Activated CD4-positive, alpha-beta T cell treated with anti-CD3 and anti-CD28 coated beads for 24 hours (primary cell): ENCODE measurements at regions not wholly inside any gene's neighbourhood (a gene's known extent, or its start where the extent isn't known, plus 50 kb on each side); places are given as distances from the start of the nearest gene placed in this dataset.

Experiments used
- DNase-seq, 2 donors: peaks; one replicate each; pipeline ENCODE4 v3.0.0-alpha.2; 2020; ENCODE audit warnings: low read depth in 2 of 2

DNA sequence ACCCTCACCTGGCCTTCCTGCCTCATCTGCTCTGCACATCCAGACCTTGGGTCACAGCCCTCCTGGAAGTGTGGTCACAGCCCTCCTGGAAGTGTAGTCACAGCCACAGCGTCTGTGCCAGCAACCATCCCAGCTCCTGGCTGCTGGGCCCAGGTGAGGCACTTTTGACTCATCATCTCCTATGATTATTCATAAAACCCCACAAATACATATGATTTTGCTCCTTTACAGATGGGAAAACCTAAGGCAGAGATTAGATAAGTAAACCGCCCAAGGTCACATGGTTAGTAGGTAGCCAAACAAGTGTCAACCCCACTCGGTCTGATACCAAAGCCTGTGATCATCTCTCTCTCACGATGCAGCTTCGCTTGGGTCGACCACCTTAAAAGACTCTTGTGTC lies 94.3 kb downstream of the PRLHR start:
- DNase-seq, result no peak

DNA sequence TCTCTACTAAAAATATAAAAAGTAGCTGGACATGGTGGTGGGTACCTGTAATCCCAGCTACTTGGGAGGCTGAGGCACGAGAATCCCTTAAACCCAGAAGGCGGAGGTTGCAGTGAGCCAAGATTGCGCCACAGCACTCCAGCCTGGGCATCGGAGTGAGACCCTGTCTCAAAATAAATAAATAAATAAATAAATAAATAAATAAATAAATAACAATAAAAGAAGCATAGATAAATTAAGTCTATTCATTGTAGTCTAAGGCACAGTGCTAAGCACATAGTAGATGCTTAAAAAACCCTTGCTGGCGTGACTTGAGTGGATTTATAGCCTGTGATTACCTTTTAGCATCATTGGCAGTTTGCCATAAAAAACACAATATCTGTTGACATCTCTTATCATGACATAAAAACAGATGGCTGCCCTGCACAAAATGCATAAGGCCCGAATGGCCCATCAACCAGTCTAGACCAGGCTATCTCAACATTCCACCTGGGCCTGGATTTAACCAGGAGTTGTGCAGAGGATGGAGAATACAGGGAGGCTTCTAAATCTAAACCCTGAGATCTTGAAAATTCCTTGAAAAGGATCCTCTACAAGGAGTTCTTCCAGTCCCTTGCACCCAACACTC lies 94.9 kb downstream of the PRLHR start:
- DNase-seq, result no peak

DNA sequence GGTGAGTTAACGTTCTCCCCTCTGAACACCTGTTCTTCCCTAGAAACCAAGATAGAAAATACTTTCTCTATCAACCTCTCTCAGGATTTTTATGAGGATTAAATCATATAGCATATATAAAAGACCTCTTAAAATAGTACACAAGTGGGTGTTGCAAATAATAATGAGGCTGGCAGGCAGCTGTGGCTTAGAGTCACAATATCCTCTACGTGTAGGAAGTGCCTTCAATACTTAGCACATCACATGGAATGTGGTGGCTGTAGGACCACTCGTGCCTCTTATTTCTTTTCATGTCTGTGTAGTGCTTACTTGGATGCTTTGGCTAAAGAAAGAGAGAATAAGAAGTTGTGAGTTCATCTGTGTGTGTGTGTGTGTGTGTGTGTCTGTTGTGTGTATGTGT lies 96.3 kb downstream of the PRLHR start:
- DNase-seq, result no peak

DNA sequence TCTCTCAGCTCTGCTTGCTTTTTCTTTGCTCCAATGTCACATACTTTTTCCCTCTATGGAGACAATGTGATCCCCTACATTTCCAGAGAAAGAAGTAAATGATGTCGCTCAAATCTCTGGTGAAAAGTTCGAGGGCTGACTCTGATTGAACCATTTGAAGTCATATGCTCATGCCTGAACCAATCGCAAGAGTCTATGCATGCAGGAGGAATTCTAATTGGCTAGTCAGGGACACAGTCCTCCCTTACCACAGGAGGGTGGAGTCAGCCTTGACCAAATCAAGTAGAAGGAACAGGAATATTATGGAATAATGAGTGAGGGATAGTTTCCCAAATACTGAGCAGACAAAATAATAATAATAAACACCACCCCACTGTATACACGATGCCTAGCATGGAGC lies 96.8 kb downstream of the PRLHR start:
- DNase-seq, result no peak

DNA sequence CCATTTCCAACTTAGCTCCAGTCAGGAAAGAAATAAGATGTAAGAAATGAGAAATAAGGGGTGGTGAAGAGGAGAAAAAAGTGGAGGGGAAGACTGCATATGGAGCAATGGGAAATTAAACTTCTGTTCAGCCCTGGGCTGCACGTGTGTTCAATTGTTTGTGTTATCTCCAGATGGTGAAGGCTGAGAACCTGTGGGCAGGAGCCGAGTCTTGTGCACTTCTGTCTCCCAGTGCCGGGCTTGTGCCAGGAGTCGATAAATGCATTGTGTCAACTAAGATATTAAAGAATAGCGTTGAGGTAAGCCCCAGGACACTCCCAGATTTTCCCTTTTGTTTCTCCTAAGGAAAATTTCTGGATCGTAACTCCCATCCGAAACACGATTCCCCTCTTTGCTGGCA lies 98.2 kb downstream of the PRLHR start:
- DNase-seq, result no peak

DNA sequence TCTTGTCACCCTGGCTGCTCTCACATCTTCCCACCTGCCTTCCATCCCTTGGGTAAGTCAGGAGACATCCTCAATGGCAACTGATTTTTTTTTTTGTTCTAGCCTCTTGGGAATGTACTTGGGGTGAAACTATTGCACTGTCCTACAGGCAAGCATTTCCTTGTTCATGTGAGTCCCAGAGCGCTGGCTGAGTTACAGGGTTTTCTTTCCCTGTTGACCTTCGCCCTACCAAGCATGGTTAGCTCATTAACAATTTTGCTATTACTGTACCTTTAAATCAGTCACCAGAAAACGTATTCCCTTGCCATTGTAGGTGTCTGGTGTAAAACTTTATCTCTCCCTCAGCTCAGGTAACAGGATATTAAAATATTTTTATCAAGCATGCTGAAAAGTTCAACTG lies 98.9 kb downstream of the PRLHR start:
- no peak for DNase-seq

DNA sequence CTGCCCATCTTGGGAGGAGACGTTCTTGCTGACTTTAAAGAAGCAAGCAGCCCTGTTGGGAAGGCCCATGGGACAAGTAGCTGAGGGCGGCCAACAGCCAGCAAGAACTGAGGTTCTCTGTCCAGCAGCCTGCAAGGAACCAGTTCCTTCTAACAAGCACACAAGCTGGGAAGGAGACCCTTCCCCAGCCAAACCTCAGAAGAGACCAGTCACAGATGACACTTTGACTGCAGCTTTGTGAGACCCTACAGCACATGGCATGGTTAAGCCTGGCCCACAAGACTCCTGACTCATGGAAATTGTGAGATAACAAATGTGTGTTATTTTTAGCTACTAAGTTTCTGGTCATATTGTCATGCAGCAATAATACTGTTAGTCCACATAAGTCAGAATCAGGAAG lies 99.9 kb downstream of the PRLHR start:
- DNase-seq, result no peak

DNA sequence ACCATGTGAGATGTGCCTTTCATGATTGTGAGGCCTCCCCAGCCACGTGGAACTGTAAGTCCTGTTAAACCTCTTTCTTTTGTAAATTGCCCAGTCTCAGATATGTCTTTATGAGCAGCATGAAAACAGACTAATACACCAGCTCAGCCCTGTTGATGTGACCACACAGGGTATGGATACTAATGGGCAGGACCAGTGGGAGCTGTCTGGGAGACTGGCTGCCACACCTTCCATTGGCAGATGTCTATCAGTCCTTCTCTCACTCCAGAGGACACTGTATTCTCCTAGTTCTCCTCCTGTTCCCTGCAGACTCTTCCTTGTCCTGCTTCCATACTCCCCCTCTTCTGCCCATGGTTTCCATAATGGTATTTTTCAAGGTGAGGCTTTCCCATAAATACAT lies 104.4 kb downstream of the PRLHR start:
- DNase-seq, result no peak

DNA sequence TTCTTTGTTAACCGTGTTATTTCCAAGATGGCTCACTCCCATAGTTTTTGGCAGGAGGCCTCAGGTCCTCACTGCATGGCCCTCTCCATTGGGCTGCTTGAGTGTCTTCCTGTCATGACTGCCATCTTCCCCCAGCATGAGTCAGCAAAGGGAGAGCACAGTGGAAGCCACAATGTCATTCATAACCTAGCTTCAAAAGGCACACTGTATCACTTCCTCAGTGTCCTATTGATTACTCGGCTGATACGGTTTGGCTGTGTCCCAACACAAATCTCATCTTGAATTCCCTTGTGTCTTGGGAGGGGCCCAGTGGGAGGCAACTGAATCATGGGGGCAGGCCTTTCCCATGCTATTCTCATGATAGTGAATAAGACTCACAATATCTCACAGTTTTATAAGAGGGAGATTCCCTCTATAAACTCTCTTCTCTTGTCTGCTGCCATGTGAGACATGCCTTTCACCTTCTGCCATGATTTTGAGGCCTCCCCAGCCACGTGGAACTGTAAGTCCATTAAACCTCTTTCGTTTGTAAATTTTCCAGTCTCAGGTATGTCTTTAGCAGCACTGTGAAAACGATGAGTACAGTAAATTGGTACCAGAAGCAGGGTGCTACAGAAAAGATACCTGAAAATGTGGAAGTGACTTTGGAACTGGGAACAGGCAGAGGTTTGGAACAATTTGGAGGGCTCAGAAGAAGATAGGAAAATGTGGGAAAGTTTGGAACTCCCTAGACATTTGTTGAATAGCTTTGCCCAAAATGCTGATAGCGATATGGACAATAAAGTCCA lies 106.5 kb downstream of the PRLHR start:
- no peak for DNase-seq

DNA sequence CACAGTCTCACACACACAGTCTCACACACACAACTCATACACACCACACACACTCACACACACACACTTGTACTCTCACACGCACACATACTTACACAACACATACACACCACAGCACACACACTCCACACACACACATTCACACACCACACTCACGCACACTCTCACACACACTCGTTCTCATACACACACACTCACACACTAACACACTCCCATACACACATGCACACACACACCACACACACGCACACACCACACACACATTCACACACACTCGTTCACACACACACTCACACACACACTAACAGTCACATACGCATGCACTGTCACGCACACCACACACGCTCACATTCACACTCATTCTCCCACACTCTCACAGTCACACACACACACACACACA lies 109.8 kb downstream of the PRLHR start:
- no peak for DNase-seq

DNA sequence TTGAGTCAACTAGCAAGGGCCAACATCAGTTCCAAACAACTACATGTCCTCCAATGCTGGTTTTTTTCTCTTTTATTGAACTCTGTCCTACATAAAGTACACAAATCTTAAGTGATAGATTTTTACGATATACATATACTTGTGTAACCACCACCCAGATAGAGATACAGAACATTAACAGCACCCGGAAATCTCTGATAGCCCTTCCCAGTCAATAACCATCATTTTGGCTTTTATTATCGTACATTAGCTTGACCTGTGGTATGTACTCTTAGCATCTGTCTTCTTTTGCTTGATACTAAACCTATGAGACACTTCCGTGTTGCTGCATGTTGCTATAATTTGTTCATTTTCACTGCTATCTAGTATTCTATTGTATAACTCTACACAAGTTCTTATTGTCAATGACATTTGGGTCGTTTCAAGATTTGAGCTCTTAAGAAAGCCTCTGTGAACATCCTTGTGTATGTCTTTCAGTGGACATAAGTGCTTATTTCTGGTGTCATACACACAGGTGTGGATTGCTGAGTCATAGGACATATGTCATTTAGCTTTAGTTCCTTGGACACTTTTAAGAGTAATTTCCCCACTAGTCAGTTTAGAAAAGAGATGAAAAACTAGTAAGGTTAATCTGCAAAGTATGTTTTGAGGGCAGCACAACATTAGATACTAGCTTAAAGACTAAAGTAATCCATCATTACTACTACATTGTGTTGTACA lies 111.1 kb downstream of the PRLHR start:
- DNase-seq, result no peak

DNA sequence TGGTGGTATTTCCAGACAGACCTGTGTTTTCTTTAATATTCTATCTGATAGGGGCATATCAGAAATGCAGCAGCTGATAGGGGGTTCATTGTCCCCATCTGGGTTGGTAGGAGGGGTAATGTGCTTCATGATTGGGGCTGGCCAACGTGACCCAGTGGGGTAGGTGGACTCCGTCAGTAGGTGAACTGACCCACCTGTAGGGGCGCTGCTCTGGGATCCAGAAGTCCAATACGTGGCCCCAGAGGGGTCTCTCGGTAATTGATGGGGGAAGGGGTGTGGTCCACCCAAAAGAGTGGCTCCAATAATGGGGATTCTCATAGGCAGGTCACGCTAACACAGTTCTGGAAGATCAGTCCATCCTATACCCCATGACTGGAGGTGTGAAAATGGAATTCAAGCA lies 112.0 kb downstream of the PRLHR start:
- DNase-seq, result no peak

DNA sequence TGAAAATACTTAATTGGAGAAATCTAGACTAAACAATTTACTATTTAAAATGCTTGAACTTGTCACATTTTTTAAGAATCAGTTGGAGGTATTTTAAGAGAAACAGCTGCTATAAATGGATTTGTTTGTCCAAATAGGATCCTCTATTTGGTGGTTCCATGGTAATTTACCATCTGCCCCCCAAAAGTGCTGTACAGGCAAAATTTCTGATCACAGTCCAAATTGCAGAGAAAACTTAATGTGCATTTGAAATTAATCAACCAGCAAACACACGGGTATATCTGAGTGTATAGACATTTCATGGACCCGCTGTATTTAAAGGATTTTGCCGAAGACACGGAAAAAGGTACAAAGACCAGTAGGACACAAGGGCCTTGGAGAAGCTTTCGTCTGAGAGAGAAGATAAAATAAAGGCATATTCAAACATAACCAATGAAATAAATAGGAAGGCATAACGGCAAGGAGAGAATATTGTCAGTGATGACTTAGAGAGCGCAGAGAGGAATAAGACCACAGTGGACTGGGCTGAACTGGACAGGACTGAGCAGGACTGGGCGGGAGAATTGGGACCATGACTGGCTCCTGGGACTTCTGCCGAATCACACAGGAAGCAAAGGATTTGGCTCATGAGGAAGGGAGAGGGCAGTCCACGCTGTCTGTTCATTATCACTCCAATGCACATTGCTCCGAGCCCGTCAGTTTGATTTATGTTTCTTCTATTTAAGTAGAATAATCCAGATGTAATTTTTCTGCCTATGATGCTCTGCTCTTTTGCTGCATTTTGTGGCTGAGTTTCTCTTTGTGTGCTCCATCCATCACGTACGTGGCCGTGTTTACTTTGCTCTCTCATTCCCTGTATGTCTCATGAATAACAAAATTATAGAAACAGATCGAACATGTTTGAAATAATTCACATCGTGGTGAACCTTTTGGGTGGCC lies 112.8 kb downstream of the PRLHR start:
- no peak for DNase-seq

DNA sequence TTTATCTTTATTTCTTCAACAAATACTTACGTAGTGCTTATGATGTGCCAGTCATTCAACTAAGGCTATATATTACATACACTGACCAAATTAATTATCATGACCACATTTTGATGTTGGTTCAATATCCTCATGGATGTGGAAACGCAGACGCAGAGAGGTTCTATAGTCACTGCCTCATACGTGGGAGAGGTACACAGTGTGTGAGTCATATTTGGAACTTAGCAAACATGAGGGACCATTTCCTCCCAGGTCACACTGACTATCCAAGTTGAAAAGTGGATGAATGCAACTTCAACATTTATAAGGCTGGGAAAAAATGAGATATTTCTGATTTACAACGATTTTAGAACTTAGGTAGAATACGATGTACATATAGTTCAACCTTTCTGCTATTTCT lies 113.6 kb downstream of the PRLHR start:
- no peak for DNase-seq

DNA sequence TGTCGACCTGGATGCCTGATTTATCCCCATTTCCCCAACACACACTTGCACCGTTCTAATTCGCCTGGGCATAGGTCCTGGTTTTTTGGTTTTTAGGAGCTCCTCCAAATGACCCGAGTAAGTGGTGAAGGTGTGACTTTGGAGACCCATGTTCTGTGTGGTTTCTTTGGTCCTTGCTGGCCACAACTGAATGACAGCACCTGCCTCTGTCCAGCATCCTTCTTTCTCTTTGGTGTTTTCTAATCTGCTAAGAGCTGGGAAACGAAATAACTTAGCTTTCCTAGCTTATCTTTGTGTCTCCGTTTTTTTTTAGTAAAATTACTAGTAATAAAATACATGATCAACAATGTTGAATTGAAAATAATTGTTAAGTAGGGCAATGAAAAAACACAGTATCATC lies 120.2 kb downstream of the PRLHR start:
- DNase-seq, result no peak

DNA sequence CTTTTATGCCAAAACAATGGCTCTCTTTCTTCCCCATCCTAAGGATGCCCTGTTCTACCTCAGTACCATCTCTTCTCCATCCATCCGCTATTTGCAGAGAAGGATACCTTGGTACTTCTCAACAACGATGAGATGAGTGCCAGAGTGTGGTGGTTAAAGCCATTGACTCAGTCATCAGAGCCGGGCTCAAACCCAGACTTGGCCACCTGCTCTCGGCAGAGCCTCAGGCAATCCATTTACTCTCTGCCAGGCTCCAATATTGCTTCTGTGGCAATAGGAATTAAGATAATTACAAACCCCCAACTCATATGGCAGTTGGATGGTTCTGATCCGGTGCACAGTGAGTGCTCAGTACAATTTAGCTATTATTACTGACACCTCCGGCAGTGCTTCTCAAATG lies 121.3 kb downstream of the PRLHR start:
- no peak for DNase-seq

DNA sequence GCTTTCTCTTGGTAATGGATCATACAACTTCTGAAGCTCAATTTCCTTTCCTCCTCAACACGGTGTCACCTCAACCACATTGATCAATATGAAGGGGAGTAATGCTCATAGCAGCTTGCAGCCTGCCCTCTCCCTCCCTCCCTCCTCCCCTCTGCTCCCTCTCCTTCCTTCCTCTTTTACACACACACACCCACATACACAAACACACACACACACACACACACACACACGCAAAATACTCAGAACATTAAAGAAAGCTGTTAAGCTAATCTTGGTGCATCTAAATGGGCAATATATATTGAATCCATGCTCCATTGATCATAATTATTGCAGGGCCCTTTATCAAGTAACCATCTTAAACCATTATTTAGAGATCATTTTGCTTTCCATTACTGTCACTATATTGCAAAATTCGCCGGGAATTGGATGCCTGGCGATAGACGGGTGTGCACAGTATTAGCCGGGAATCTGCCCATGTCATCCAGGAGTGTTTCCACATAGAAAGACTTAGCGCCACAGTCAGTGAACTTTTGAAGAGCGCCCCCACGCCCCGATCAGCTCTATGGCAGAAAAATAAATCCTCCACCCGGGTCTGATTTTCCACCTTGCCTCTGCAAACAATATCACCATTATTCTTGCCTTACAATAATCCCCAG lies 122.0 kb downstream of the PRLHR start:
- DNase-seq, result no peak

DNA sequence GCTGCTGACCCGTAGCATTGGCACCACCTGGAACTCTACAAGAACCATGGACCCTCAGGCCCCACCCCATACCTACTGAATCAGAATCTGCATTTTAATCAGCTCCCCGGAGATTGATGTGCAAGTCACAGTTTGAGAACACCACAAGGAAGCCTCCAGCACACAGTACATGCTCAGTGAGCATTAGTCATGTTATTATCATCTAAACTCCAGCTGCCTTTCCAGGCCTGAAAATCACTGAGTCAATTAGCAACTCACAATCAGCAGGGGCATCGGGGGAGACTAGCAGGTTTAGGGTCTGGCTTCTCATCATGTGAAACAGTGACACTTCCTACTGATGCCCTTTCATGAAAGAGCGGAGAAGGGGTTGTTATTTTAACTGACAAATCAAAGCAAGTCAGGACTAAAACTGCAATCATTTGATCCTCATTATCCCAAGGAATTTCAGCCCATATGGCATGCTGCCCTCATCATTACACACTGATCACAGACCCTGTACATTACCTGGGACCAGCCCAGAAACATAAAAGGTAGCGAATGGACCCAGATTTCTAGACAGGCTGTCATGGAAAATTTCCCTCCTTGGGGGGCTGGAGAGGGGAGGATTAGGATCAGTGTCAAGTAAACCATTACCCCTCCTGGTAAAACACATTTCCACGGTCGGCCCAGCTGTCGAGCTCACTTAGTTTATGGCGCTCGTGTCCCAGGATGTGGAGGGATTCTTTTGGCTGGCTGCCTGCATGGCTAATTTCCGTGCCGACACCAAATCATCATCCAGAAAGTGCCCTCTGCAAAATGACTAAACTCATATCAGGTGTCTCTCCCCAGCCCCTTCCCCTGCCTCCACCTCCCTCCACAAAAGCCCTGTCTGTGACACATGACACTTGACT lies 122.8 kb downstream of the PRLHR start:
- no peak for DNase-seq

DNA sequence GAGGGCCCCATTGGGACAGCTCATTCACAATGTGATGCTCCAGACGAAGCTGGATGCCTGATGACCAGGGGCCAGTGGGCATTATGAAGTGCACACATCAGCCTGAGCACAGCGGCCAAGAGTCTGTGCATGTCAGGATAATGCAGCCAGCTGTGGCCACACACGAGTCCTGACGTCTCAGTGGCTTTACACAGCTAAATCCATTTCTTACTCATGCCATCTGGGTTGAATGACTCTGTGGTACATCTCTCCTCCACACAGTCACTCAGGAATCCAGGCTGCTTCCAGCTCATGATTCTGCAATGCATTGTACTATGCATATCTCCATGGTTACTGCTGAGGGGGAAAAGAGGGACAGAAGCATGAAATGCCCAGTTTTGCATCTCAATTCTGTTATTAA lies 123.6 kb downstream of the PRLHR start:
- no peak for DNase-seq

DNA sequence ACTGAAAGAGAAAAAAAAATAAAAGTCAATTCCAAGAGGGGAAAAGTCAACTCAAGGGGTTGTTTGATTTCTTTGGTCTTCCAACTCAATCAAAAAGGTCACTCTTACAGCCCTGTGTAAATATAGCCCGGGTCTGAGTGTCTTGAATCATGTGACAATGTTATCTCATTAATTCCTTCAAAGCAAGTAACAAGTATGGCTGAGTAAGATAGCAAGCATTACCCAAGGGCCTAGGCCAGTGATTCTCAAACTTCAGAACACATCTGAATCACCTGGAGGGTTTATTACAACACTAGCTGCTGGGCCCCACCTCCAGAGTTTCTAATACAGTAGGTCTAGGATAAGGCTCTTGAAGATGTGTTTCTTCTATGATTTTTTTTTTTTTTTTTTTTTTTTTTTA lies 125.0 kb downstream of the PRLHR start:
- no peak for DNase-seq
